SK-N-SH (cell line): ENCODE measurements at regions not wholly inside any gene's neighbourhood (a gene's known extent, or its start where the extent isn't known, plus 50 kb on each side); places are given as distances from the start of the nearest gene placed in this dataset.

Experiments used
- CTCF ChIA-PET: fragments of 300-600, 350-600 bp; formaldehyde crosslinking; extraction: SDS; loops from one replicate; lab custom pipeline; 2021; lab: Yijun Ruan, JAX
- POLR2A ChIA-PET: fragments of 350-600 bp; sonication (Branson Sonifier 250); formaldehyde crosslinking; extraction: SDS; loops from one replicate; lab custom pipeline; 2020; ENCODE audit warnings: antibody characterized with exemption, inconsistent platforms; lab: Yijun Ruan, JAX
- DNase-seq: peaks from one replicate; pipeline ENCODE4 v3.0.0; 2012
- H2AFZ ChIP-seq: fragments of 200-600 bp; sonication (generic); 2 replicates; pipeline ENCODE4 v1.8.1; 2016; ENCODE audit warnings: antibody characterized with exemption, mild to moderate bottlenecking, low read depth
- H3F3A ChIP-seq: fragments of 200-600 bp; sonication (generic); replicated peaks from 2 replicates; pipeline ENCODE3; 2016; ENCODE audit warnings: antibody characterized with exemption, mild to moderate bottlenecking; ENCODE audit not compliant: insufficient read depth
- H3K27ac ChIP-seq, 2 experiments: fragments of 200-500 bp in 1 of 2; fragments of 200-600 bp in 1 of 2; sonication (Bioruptor generic) in 1 of 2; sonication (generic), shearing (Covaris generic) in 1 of 2; 2 replicates each; pipeline versions ENCODE4 v1.5.1 to v1.6.1; 2014 to 2016; ENCODE audit warnings: low read depth in 2 of 2, inconsistent platforms in 1 of 2, low read length in 1 of 2, mild to moderate bottlenecking in 1 of 2, mixed read lengths in 1 of 2
- H3K27me3 ChIP-seq: fragments of 200-600 bp; sonication (generic), shearing (Covaris generic); 2 replicates; pipeline ENCODE4 v1.6.1; 2016; ENCODE audit warnings: mixed run types; ENCODE audit not compliant: insufficient read depth
- H3K36me3 ChIP-seq, 2 experiments: fragments of 200-500 bp in 1 of 2; fragments of 200-600 bp in 1 of 2; sonication (Bioruptor generic) in 1 of 2; sonication (generic) in 1 of 2; replicated peaks in 1 of 2; 2 replicates each; pipeline versions ENCODE3 to v1.5.1; 2014 to 2016; ENCODE audit warnings: low read length in 1 of 2, mild to moderate bottlenecking in 1 of 2; ENCODE audit not compliant: insufficient read depth in 2 of 2, control insufficient read depth in 1 of 2
- H3K4me1 ChIP-seq, 2 experiments: fragments of 200-500 bp in 1 of 2; fragments of 200-600 bp in 1 of 2; sonication (Bioruptor generic) in 1 of 2; sonication (generic), shearing (Covaris generic) in 1 of 2; 2 replicates each; pipeline versions ENCODE4 v1.5.1 to v1.6.1; 2014 to 2016; ENCODE audit warnings: low read depth in 1 of 2, low read length in 1 of 2, mixed run types in 1 of 2; ENCODE audit not compliant: insufficient read depth in 2 of 2, control insufficient read depth in 1 of 2
- H3K4me2 ChIP-seq: fragments of 200-600 bp; sonication (generic), shearing (Covaris generic); 2 replicates; pipeline ENCODE4 v1.6.1; 2017; ENCODE audit warnings: mixed run types
- H3K4me3 ChIP-seq, 2 experiments: fragments of 200-500 bp in 1 of 2; fragments of 200-600 bp in 1 of 2; sonication (Bioruptor generic) in 1 of 2; sonication (generic), shearing (Covaris generic) in 1 of 2; 2 replicates each; pipeline versions ENCODE4 v1.5.1 to v1.8.1; 2014 to 2016; ENCODE audit warnings: low read depth in 2 of 2, inconsistent platforms in 1 of 2, low read length in 1 of 2, mild to moderate bottlenecking in 1 of 2, mixed read lengths in 1 of 2, moderate library complexity in 1 of 2
- H3K79me2 ChIP-seq: fragments of 200-600 bp; sonication (generic); 2 replicates; pipeline ENCODE4 v1.8.1; 2017; ENCODE audit warnings: mild to moderate bottlenecking; ENCODE audit not compliant: insufficient read depth
- H3K9ac ChIP-seq: fragments of 200-600 bp; sonication (generic); 2 replicates; pipeline ENCODE4 v1.6.1; 2017; ENCODE audit warnings: mixed run types
- H3K9me2 ChIP-seq: fragments of 200-600 bp; sonication (generic); 2 replicates; pipeline ENCODE4 v1.6.1; 2017; ENCODE audit warnings: mixed run types
- H3K9me3 ChIP-seq: fragments of 200-600 bp; sonication (generic); 2 replicates; pipeline ENCODE4 v1.6.1; 2017; ENCODE audit warnings: mixed run types, mild to moderate bottlenecking, moderate library complexity
- H4K20me1 ChIP-seq: fragments of 200-600 bp; sonication (generic); 2 replicates; pipeline ENCODE4 v1.6.1; 2017; ENCODE audit warnings: mild to moderate bottlenecking, mixed run types; ENCODE audit not compliant: insufficient read depth
- CHD2 ChIP-seq: fragments of 150-350 bp; IDR thresholded peaks from 2 replicates; pipeline ENCODE4 v1.6.1; 2018; ENCODE audit warnings: low read length; ENCODE audit not compliant: partially characterized antibody
- ELF1 ChIP-seq: IDR thresholded peaks from 2 replicates; pipeline ENCODE4 v1.4.0; 2012
- EZH2phosphoT487 ChIP-seq: fragments of 200-600 bp; sonication (generic); IDR thresholded peaks from 2 replicates; pipeline ENCODE4 v1.6.1; 2017; ENCODE audit warnings: low read depth, mixed run types, mild to moderate bottlenecking, antibody characterized with exemption, moderate library complexity, borderline replicate concordance
- FOSL2 ChIP-seq: IDR thresholded peaks from 2 replicates; pipeline ENCODE4 v1.4.0; 2012; ENCODE audit warnings: low read depth, mild to moderate bottlenecking, moderate library complexity, borderline replicate concordance
- FOXJ3 ChIP-seq: sonication (generic); formaldehyde crosslinking; IDR thresholded peaks from 2 replicates; pipeline ENCODE4 v1.5.1; 2020; ENCODE audit warnings: mild to moderate bottlenecking, missing genetic modification reagents
- FOXM1 ChIP-seq: IDR thresholded peaks from 2 replicates; pipeline ENCODE4 v1.4.0; 2012; ENCODE audit warnings: low read depth, mild to moderate bottlenecking
- GATA2 ChIP-seq: sonication (generic); formaldehyde crosslinking; IDR thresholded peaks from 2 replicates; pipeline ENCODE4 v1.5.0; 2020; ENCODE audit warnings: mild to moderate bottlenecking, missing genetic modification reagents
- IRF3 ChIP-seq: fragments of 150-350 bp; IDR thresholded peaks from 2 replicates; pipeline ENCODE4 v1.6.1; 2016; ENCODE audit warnings: mild to moderate bottlenecking, low read depth, low read length
- MAX ChIP-seq: IDR thresholded peaks from 2 replicates; pipeline ENCODE4 v1.4.0; 2012; ENCODE audit warnings: low read depth
- NFIC ChIP-seq: IDR thresholded peaks from 2 replicates; pipeline ENCODE4 v1.4.0; 2012; ENCODE audit warnings: borderline replicate concordance
- POLR2AphosphoS5 ChIP-seq: IDR thresholded peaks from 2 replicates; pipeline ENCODE4 v1.6.1; 2012; ENCODE audit warnings: low read depth, low read length
- RAD21 ChIP-seq: IDR thresholded peaks from 2 replicates; pipeline ENCODE4 v1.6.1; 2012; ENCODE audit warnings: mild to moderate bottlenecking, low read length
- RCOR1 ChIP-seq: fragments of 150-350 bp; IDR thresholded peaks from 2 replicates; pipeline ENCODE4 v1.6.1; 2017; ENCODE audit warnings: antibody characterized with exemption, low read length
- RXRA ChIP-seq: IDR thresholded peaks from 2 replicates; pipeline ENCODE4 v1.4.0; 2012; ENCODE audit warnings: low read depth, mild to moderate bottlenecking, borderline replicate concordance
- SIN3A ChIP-seq: IDR thresholded peaks from 2 replicates; pipeline ENCODE4 v1.6.1; 2012; ENCODE audit warnings: low read depth, mild to moderate bottlenecking, low read length, moderate library complexity, borderline replicate concordance
- SMC3 ChIP-seq: IDR thresholded peaks from 2 replicates; pipeline ENCODE4 v1.6.1; 2012; ENCODE audit warnings: low read depth, low read length, improper control_type of control experiment
- TEAD4 ChIP-seq: IDR thresholded peaks from 2 replicates; pipeline ENCODE4 v1.4.0; 2012; ENCODE audit warnings: mild to moderate bottlenecking, borderline replicate concordance; ENCODE audit not compliant: insufficient read depth
- USF1 ChIP-seq: IDR thresholded peaks from 2 replicates; pipeline ENCODE4 v1.4.0; 2012; ENCODE audit warnings: low read depth, borderline replicate concordance
- YY1 ChIP-seq: IDR thresholded peaks from 2 replicates; pipeline ENCODE4 v1.4.0; 2012; ENCODE audit warnings: low read depth, mild to moderate bottlenecking
- ZBTB33 ChIP-seq: IDR thresholded peaks from 2 replicates; pipeline ENCODE4 v1.4.0; 2012; ENCODE audit warnings: low read depth, borderline replicate concordance
- WGBS: methylation state at CpG from one replicate; pipeline ENCODE4 v1.1.6; 2017; ENCODE audit warnings: low lambda C conversion rate; 5-methylcytosine and 5-hydroxymethylcytosine counted together

- WGBS, result 23% methylated on average over 3 of the region's 3 CpGs
- no peak overlapping the region for H3K4me3 ChIP-seq
- CTCF ChIA-PET, result no interaction called here
- H3F3A ChIP-seq, result no peaks in the 10 kb centered on the region
- H3K27me3 ChIP-seq, result no peaks in the 10 kb centered on the region
- no peaks in the 10 kb centered on the region for H3K36me3 ChIP-seq
- H3K79me2 ChIP-seq, result no peaks in the 10 kb centered on the region
- no peak overlapping the region for H3K9ac ChIP-seq
- no peaks in the 10 kb centered on the region for H3K9me2 ChIP-seq
- peaks cover 0 to 3% of the 10 kb centered on the region in 2 experiments; a peak in 1 of 4 replicates for H3K4me1 ChIP-seq
- no peak for TF ChIP-seq GATA2 (CRISPR knock-in tag)
- no peak for TF ChIP-seq SIN3A
- no peak for TF ChIP-seq YY1
- no peak for TF ChIP-seq NFIC
- no peak for TF ChIP-seq ELF1
- TF ChIP-seq RCOR1, result no peak
- TF ChIP-seq USF1, result no peak
- TF ChIP-seq IRF3, result no peak
- no peak for TF ChIP-seq ZBTB33
- TF ChIP-seq FOXM1, result no peak
- no peak for TF ChIP-seq EZH2phosphoT487
- TF ChIP-seq RAD21, result no peak
- TF ChIP-seq FOXJ3 (CRISPR knock-in tag), result no peak
- TF ChIP-seq SMC3, result no peak
- no peak for TF ChIP-seq CHD2
- no peak for TF ChIP-seq RXRA
- no peak for TF ChIP-seq MAX
- TF ChIP-seq FOSL2, result no peak
- no peak for TF ChIP-seq POLR2AphosphoS5
- no peak for TF ChIP-seq TEAD4
- TF ChIP-seq, all 33 proteins: peak for 0
- Histone ChIP-seq H3K27ac (no peak overlapping the region), H2AFZ (0 out of 2 replicates have a peak overlapping the region, but pooled peaks have one; percentile 35), H3K4me2 (0 out of 2 replicates have a peak overlapping the region, but pooled peaks have one; percentile 8), H3K9me3 (no peaks in the 10 kb centered on the region), H4K20me1 (no peaks in the 10 kb centered on the region)
- no peak for DNase-seq
- POLR2A ChIA-PET, result no interaction called here
Measured at GRCh38 chr14:88934351-88934806, 109.9 kb downstream of the TTC8 start.
